ENCODE measurements at regions not wholly inside any gene's neighbourhood (a gene's known extent, or its start where the extent isn't known, plus 50 kb on each side); places are given as distances from the start of the nearest gene placed in this dataset.

DNA sequence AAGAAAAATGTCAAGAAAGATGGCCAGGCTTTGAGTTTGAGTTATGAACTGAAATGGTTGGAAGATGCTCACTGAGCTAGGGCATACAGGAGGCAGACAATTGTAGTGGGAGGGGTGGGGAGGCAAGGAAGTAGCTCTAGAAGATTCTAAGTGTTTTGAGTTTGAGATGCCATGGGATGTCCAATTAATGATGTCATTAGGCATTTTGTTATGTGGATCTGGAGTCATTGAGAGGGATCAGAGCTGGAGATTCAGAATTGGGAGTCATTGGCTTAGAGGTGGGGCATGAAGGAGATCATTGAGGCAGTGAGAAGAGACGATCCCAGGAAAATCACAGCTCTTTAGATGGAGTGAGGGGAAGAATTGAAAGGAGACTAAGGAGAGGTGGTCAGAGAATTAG, 111.5 kb upstream of the ZNF618 start:
- H2AK5ac ChIP-seq (ENCODE audit: low read depth, low read length) = no peak overlapping the region
- H3K9me1 ChIP-seq (ENCODE audit: insufficient read depth, low read length) = no peaks in the 10 kb centered on the region
- no peaks in the 10 kb centered on the region for H3K79me1 ChIP-seq (ENCODE audit: low read depth in 1 of 2, low read length in 2 of 2)
- no peak overlapping the region for H4K5ac ChIP-seq (ENCODE audit: low read depth, low read length)
- no peak overlapping the region for H3K27ac ChIP-seq (ENCODE audit: insufficient read depth, low read length)
- H4K91ac ChIP-seq (ENCODE audit: insufficient read depth, low read depth, low read length) = no peak overlapping the region
- H3K36me3 ChIP-seq (ENCODE audit: control insufficient read depth, insufficient read depth, low read length) = no peaks in the 10 kb centered on the region
- no peak overlapping the region for H3K4me2 ChIP-seq (ENCODE audit: low read depth, low read length)
- H3K4ac ChIP-seq (ENCODE audit: low read depth, low read length) = no peak overlapping the region
- no peak overlapping the region for H3K18ac ChIP-seq (ENCODE audit: low read depth, low read length)
- H2BK15ac ChIP-seq (ENCODE audit: low read depth, low read length) = no peak overlapping the region
- H2BK20ac ChIP-seq (ENCODE audit: low read depth, low read length) = no peak overlapping the region
- ATAC-seq (ENCODE audit: low read depth) = no peak
- intact Hi-C loops (cut with micrococcal nuclease) = no loop called here
- no peak overlapping the region for H3K56ac ChIP-seq (ENCODE audit: extremely low read depth, insufficient read depth, low read length)
- in situ Hi-C loops (cut with MboI; ENCODE audit: low sequenced_read_pairs) = loop anchor here (25.0 kb wide), 1 partner anchor 98 kb away; no protein-coding TSS in a partner anchor
- H2BK120ac ChIP-seq (ENCODE audit: low read depth, low read length) = no peak overlapping the region
- 14% methylated on average over 1 of the region's 1 CpG; no CpG with 5 or more reads in 1 of the 2 experiments for WGBS, 2 experiments (ENCODE audit: extremely low coverage in 2 of 2, insufficient read length in 1 of 2)
- H2AK9ac ChIP-seq (replicated peaks; ENCODE audit: low read depth, low read length, poor library complexity) = no peak overlapping the region
- no peak overlapping the region for H2AFZ ChIP-seq (replicated peaks; ENCODE audit: low read length, poor library complexity)
- H3K23ac ChIP-seq (ENCODE audit: low read depth, low read length) = no peak overlapping the region
- DNase-seq = no peak
- no TSS peak for BruUV-seq (replicated peaks)
- H2BK5ac ChIP-seq (ENCODE audit: low read depth, low read length, poor library complexity, severe bottlenecking) = no peak overlapping the region
- no peaks in the 10 kb centered on the region for H3K4me1 ChIP-seq (ENCODE audit: control insufficient read depth, insufficient read depth, low read length)
- no peak overlapping the region for H3K4me3 ChIP-seq (ENCODE audit: insufficient read depth, low read depth, low read length)
- no peak overlapping the region for H4K8ac ChIP-seq (ENCODE audit: low read depth in 2 of 2, low read length in 2 of 2)
- no peaks in the 10 kb centered on the region for H4K20me1 ChIP-seq (ENCODE audit: insufficient read depth, low read length)
- H3K9ac ChIP-seq (ENCODE audit: low read depth, low read length) = no peak overlapping the region
- 0 out of 2 replicates have a peak, but pooled peaks cover 2% of the 10 kb centered on the region for H3K9me3 ChIP-seq (ENCODE audit: control insufficient read depth, insufficient read depth, low read length)
- peaks cover 20% of the 10 kb centered on the region for H3K27me3 ChIP-seq (ENCODE audit: control insufficient read depth, insufficient read depth, low read length)
- CTCF ChIA-PET = no interaction called here
- dilution Hi-C loops (cut with HindIII; ENCODE audit: low sequenced_read_pairs, unreplicated experiment) = no loop called here
- H3K14ac ChIP-seq (replicated peaks; ENCODE audit: low read depth, low read length) = no peak overlapping the region
- POLR2A ChIA-PET (ENCODE audit: unreplicated experiment) = no interaction called here
- TF ChIP-seq CEBPB (IDR thresholded peaks at IDR 0.05; ENCODE audit: low read depth, low read length) = no peak
- no peak for TF ChIP-seq RFX5 (IDR thresholded peaks at IDR 0.05; ENCODE audit: low read depth, low read length)
- no peak for TF ChIP-seq RAD21 (IDR thresholded peaks at IDR 0.05; ENCODE audit: low read length)
- no peak for TF ChIP-seq NFE2L2 (IDR thresholded peaks at IDR 0.05; ENCODE audit: low read depth, low read length)
- no peak for TF ChIP-seq POLR2A (IDR thresholded peaks at IDR 0.05; ENCODE audit: low read depth, low read length)
- no peak for TF ChIP-seq MAZ (IDR thresholded peaks at IDR 0.05; ENCODE audit: borderline replicate concordance, low read depth, low read length)
- no peak for TF ChIP-seq BHLHE40 (IDR thresholded peaks at IDR 0.05; ENCODE audit: low read depth, low read length)
- TF ChIP-seq, protein P1, sequence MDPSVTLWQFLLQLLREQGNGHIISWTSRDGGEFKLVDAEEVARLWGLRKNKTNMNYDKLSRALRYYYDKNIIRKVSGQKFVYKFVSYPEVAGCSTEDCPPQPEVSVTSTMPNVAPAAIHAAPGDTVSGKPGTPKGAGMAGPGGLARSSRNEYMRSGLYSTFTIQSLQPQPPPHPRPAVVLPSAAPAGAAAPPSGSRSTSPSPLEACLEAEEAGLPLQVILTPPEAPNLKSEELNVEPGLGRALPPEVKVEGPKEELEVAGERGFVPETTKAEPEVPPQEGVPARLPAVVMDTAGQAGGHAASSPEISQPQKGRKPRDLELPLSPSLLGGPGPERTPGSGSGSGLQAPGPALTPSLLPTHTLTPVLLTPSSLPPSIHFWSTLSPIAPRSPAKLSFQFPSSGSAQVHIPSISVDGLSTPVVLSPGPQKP (IDR thresholded peaks at IDR 0.05; ENCODE audit: borderline replicate concordance, low read depth, low read length) = no peak
- no peak for TF ChIP-seq RCOR1 (IDR thresholded peaks at IDR 0.05; ENCODE audit: insufficient replicate concordance, low read length)
- TF ChIP-seq SMC3 (IDR thresholded peaks at IDR 0.05; ENCODE audit: low read depth, low read length) = no peak
- no peak for TF ChIP-seq MXI1 (IDR thresholded peaks at IDR 0.05; ENCODE audit: borderline replicate concordance, low read depth, low read length)
- no peak for TF ChIP-seq MAFK (IDR thresholded peaks at IDR 0.05; ENCODE audit: low read depth, low read length)
- TF ChIP-seq, protein P2, sequence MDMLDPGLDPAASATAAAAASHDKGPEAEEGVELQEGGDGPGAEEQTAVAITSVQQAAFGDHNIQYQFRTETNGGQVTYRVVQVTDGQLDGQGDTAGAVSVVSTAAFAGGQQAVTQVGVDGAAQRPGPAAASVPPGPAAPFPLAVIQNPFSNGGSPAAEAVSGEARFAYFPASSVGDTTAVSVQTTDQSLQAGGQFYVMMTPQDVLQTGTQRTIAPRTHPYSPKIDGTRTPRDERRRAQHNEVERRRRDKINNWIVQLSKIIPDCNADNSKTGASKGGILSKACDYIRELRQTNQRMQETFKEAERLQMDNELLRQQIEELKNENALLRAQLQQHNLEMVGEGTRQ (IDR thresholded peaks at IDR 0.05; ENCODE audit: low read depth, low read length) = no peak
- no peak for TF ChIP-seq CHD1 (IDR thresholded peaks at IDR 0.05; ENCODE audit: low read depth, low read length)
- TF ChIP-seq FOS (IDR thresholded peaks at IDR 0.05; ENCODE audit: low read depth, low read length) = no peak
- TF ChIP-seq, protein P3, sequence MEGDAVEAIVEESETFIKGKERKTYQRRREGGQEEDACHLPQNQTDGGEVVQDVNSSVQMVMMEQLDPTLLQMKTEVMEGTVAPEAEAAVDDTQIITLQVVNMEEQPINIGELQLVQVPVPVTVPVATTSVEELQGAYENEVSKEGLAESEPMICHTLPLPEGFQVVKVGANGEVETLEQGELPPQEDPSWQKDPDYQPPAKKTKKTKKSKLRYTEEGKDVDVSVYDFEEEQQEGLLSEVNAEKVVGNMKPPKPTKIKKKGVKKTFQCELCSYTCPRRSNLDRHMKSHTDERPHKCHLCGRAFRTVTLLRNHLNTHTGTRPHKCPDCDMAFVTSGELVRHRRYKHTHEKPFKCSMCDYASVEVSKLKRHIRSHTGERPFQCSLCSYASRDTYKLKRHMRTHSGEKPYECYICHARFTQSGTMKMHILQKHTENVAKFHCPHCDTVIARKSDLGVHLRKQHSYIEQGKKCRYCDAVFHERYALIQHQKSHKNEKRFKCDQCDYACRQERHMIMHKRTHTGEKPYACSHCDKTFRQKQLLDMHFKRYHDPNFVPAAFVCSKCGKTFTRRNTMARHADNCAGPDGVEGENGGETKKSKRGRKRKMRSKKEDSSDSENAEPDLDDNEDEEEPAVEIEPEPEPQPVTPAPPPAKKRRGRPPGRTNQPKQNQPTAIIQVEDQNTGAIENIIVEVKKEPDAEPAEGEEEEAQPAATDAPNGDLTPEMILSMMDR (conservative IDR thresholded peaks at IDR 0.05; ENCODE audit: low read depth, low read length) = no peak

All from IMR-90 (cell line).